ENCODE measurements at regions not wholly inside any gene's neighbourhood (a gene's known extent, or its start where the extent isn't known, plus 50 kb on each side); places are given as distances from the start of the nearest gene placed in this dataset.

DNA sequence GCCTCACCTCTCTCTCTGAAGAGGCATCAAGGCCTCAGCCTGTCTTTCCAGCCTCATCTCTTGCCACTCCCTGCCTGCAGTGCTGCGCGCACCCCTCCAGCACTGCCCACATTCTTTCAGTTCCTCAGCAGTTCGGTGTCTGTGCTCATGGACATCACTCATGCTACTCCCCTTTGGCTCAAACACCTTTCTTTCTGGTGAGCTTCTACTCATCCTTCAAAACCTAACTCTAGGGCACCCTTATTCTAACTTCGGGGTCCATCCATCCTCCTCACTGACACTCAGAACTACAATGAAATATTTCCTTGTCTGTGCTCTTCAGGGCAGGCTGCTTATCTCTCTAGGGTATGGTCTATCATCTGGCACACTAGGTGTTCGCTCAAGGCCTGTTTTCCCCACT, 169.9 kb upstream of the BMPER start:
- TF ChIP-seq, protein P1, sequence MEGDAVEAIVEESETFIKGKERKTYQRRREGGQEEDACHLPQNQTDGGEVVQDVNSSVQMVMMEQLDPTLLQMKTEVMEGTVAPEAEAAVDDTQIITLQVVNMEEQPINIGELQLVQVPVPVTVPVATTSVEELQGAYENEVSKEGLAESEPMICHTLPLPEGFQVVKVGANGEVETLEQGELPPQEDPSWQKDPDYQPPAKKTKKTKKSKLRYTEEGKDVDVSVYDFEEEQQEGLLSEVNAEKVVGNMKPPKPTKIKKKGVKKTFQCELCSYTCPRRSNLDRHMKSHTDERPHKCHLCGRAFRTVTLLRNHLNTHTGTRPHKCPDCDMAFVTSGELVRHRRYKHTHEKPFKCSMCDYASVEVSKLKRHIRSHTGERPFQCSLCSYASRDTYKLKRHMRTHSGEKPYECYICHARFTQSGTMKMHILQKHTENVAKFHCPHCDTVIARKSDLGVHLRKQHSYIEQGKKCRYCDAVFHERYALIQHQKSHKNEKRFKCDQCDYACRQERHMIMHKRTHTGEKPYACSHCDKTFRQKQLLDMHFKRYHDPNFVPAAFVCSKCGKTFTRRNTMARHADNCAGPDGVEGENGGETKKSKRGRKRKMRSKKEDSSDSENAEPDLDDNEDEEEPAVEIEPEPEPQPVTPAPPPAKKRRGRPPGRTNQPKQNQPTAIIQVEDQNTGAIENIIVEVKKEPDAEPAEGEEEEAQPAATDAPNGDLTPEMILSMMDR (IDR thresholded peaks at IDR 0.05), result no peak
- TF ChIP-seq TCF7L2 (IDR thresholded peaks at IDR 0.05; ENCODE audit: low read depth, low read length) (no peak), POLR2AphosphoS5 (IDR thresholded peaks at IDR 0.05; ENCODE audit: low read depth, low read length) (no peak), SIN3A (IDR thresholded peaks at IDR 0.05; ENCODE audit: borderline replicate concordance, insufficient read depth, low read depth, low read length) (no peak)
- TF ChIP-seq, protein P2, sequence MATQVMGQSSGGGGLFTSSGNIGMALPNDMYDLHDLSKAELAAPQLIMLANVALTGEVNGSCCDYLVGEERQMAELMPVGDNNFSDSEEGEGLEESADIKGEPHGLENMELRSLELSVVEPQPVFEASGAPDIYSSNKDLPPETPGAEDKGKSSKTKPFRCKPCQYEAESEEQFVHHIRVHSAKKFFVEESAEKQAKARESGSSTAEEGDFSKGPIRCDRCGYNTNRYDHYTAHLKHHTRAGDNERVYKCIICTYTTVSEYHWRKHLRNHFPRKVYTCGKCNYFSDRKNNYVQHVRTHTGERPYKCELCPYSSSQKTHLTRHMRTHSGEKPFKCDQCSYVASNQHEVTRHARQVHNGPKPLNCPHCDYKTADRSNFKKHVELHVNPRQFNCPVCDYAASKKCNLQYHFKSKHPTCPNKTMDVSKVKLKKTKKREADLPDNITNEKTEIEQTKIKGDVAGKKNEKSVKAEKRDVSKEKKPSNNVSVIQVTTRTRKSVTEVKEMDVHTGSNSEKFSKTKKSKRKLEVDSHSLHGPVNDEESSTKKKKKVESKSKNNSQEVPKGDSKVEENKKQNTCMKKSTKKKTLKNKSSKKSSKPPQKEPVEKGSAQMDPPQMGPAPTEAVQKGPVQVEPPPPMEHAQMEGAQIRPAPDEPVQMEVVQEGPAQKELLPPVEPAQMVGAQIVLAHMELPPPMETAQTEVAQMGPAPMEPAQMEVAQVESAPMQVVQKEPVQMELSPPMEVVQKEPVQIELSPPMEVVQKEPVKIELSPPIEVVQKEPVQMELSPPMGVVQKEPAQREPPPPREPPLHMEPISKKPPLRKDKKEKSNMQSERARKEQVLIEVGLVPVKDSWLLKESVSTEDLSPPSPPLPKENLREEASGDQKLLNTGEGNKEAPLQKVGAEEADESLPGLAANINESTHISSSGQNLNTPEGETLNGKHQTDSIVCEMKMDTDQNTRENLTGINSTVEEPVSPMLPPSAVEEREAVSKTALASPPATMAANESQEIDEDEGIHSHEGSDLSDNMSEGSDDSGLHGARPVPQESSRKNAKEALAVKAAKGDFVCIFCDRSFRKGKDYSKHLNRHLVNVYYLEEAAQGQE (IDR thresholded peaks at IDR 0.05; ENCODE audit: insufficient read depth in 1 of 2, low read depth in 2 of 2, low read length in 1 of 2), result no peak
